GM18520 (cell line): ENCODE measurements at regions not wholly inside any gene's neighbourhood (a gene's known extent, or its start where the extent isn't known, plus 50 kb on each side); places are given as distances from the start of the nearest gene placed in this dataset.
A peak's percentile ranks its signal among the peaks of the same experiment; 100 is the strongest.
"Not testable (repeated sequence)": the region's sequence is repeated elsewhere in the genome, so short reads cannot be mapped to it uniquely, and the experiment has no call there.

ENCODE experiments used
- ATAC-seq: cut with Tn5 transposase; IDR thresholded peaks from one replicate; pipeline ENCODE4 v1.9.1; 2021; ENCODE audit not compliant: unreplicated experiment

DNA sequence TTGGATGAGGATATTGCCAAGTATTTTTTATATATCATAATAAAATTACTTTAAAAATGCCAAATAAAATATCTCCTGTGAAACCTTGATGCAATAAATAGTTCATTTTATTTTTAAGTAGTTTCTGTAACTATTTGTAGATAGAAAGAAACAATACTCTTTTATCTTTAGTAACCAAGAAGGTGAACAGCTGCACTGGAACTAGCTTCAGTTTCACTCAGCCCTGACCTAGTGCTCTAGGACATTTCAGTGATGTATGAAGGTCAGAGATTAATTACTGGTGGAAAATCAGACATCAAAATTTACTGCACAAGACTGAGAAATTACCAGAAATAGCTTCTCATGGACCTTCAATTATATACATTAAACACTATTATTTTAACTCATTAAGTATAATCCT, 1305.0 kb downstream of the CNTNAP5 start:
- no peak for ATAC-seq

DNA sequence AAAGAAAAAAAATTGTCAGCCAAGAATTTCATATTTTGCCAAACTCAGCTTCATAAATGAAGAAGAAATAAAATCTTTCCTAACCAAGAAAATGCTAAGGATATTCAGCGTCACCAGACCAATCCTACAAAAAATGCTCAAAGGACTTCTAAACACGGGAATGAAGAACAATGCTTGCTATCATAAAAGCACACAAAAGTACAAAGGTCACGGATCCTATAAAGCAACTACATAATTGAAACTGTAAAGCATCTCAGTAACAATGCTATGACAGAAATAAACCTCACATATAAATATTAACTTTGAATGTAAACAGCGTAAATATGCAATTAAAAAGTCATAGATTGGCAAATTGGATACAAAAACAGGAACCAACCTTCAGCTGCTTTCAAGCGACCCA, 1314.6 kb upstream of the GYPC start:
- no peak for ATAC-seq

DNA sequence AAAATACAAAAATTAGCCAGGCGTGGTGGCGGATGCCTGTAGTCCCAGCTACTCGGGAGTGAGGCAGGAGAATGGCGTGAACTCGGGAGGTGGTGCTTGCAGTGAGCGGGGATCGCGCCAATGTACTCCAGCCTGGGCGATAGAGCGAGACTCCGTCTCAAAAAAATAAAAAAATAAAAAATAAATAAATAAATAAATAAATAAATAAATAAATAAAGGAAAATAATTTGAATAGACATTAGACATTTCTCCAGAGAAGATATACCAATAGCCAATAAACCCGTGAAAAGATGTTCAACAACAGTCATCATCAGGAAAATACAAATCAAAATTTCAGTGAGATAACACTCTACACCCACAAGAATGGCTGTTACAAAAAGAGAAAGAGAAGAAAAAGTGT, 1302.4 kb upstream of the GYPC start:
- ATAC-seq: not testable (repeated sequence)

DNA sequence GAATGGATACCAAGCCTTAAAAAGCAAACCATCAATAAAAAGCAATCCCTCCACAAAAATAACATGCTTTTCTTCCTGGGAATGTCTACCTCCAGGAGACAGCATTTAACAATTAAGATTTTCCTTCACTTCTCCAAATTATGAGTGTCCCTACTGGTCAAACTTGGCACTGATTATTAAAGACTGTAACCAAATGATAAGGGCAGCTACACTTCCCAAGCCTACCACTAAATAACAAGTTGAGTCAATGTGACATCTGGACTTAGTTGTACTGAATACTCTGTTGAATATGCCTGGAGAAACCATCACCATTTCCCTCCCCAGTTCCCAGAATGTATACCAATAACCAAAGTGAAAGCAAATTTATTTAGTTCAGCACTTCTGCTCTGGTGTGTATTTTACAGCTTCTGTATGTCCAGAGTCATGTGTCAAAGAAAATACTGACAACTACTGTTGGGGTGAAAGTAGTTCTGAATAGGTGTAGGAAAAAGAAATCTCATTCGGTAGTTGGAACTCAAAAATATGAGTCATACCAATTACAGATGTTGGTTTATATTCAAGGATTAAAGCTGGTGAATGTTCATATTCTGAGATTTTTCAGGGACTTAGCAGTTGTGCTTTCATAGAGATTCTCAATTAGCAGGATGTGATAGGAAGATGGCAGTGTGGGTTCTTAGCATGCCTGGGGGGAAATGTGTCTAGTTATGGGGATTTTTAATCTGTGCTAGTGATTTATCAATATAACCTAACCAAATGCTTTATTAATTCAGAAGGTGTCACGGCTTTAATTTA, 1291.6 kb upstream of the GYPC start:
- ATAC-seq: no peak

DNA sequence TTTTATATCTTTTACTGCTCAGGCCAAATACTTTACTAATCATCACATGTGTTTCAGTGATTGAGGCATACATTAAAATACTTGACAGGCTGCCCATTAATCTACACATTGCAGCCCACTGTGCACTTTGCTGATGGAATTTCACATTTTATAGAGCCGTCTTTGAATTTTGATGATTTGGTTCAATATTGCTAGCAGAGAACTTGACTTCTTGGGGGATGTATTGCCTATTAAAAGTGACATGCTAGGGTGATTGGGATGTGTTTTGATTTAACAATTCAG, 1291.0 kb upstream of the GYPC start:
- no peak for ATAC-seq

DNA sequence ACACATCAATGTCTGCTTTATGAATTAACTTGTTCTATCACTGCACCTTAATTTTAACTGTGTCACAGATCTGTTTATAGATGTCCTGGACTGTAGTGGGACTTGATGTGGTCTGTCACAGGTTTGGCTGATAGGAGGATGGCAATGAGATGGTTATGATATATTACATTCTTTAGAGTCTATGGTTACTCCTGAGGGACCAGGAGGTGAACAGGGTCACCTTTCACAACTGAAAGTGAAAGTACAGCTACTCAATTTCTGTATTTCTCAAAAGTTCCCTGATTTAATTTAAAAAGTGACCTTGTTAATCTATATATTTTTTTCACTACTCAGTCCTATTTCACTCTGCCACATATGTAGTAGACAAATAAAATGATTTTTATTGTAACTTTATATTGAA, 1284.1 kb upstream of the GYPC start:
- ATAC-seq: no peak

DNA sequence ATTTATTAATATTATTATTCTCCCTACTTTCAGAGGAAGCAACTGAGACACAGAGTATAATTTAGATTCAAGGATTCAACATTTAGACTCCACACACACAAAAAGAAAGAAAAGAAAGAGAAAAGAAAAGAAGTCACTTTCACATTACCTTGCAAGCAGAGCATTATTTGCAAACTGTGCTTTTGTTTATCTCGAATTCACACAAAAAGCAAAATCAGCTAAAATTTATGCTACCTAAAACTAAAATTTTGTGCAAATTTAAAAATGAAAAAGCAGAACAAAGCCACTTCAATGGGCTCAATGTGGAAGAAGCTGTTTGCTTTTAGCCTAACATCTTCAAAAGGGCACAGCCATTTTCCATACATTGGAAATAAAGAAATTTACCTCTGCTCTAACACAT, 1282.7 kb upstream of the GYPC start:
- no peak for ATAC-seq

DNA sequence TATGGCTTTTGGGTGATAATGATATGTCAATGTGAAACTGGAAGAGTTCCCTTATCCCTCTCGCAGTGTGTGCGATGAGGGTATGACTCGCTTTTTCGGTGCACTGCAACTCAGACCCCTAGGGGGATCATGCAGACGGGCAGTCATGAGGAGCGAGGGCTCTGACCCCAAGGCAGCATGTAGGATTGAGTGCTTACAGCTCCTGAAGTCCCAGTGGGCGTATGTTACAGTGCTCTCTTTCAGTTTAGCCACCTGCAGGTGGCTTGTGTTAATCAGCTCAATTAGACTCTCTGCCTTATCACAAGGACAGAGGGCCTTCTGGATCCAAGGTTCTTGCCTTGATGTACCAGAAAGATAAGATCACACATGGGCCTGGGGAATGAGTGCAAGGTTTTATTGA, 1269.9 kb upstream of the GYPC start:
- peak; percentile 81 for ATAC-seq

DNA sequence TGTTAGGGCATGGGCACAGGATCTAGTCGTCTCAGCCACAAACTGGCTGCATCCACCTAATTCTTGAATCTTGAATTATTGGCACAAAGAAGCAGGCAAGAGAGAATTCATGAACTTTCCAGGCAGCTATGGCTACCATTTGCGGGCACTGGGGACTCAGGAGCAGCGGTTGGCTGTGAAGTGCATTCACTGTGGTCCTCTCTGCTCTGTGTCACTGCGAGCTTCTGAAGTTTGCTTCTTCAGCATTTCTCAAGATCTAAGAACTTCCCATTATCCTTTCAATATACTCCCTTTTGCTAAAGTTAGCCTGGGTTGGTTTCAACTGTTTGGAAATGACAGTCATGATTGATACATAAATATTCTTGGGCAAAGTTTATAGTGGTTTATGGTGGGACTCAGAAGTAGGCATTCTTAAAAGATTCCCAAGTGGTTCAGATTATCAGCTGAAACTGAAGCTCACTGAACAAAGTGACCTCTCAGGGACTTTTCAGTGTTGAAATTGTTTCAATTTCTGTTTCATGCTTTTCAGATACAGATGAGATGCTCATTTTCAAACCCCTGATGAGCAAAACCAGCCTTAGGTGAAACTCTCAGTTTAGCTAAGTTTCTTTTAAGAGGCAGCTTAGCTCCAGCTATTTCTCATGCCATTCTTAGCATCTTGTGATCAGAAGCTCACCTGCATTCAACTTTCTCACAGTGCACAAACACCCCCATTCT, 1258.3 kb upstream of the GYPC start:
- peak; percentile 94 for ATAC-seq

DNA sequence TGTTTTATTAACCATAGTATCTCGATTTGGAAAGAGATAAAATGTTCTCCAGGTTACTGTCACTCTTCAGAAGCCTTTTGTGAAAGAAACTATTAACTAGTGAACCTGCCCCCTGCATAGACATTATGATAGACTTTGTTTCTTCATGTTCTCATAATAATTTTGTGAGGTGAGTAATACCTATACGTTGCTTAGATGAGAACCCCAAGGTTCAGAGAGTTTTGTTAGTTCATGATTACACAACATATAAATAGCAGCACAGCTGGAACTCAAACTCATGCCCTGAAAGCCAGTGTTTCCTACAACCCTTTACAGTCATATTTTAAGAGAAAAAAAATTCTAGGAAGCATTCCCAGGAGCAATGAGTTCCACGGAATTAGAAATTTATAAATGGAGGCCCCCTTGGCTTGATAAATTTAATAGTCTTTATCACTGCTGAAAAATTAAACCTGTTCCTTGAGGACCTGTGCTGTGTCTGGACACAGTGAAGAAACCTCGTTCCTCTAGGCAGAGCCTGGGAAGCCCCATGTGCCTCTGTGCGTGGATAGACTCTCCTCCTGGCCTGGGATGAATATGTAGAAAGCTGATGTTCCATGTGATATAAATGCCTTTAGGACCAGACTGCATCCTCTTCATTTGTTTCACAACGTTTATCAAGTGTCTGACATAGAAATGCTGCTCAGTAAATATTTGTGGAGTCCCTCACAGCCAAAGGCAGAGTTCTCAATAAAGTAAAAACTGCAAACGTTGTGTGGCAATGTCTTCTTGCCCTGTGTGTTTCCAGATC, 1257.0 kb upstream of the GYPC start:
- ATAC-seq: peak; percentile 23

DNA sequence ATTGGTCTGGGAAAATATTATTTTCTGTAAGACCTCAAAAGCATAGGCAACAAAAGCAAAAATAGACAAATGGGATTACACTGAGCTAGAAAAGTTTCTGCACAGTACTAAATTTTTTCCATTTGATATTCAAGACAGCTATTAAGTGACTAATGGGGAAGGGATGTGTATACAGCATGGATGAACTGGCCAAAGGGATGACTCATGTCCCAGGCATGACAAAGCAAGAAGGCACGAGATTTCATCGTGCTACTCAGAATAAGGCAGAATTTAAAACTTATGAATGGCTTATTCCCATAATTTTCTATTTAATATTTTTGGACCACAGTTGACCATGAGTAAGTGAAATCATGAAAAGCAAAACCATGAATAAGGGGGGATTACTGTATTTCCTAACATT, 1250.1 kb upstream of the GYPC start:
- no peak for ATAC-seq

DNA sequence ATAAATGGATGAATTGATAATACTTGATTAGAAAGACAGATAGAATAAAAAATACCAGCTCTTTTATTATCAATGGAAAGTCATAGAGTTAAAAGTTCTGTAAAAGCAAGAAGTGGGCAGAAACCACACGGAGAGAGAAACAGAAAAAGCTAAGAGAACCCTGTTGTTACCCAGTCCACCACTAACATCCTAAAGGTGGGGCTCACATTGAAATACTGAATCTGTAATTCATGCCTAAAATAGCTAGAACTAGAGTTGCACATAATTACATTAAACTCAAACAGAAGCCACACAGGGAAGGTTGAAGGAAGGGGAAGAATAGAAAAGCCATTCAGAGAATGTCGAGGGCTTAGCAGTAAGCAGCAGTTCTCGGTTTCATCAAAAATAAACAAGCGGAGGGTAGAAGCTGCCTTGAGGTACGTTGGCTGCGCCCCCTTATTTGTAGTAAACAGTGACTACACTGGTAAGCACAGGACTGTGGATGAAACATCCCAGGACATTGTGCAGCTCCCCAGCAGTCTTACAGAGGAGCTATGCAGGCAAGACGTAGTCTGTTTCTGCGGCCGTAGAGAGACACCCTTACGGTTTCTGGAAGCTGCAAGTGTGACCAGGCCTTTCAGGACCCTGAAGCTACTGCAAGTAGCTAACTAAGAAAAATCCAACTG, 1247.0 kb upstream of the GYPC start:
- ATAC-seq: no peak

DNA sequence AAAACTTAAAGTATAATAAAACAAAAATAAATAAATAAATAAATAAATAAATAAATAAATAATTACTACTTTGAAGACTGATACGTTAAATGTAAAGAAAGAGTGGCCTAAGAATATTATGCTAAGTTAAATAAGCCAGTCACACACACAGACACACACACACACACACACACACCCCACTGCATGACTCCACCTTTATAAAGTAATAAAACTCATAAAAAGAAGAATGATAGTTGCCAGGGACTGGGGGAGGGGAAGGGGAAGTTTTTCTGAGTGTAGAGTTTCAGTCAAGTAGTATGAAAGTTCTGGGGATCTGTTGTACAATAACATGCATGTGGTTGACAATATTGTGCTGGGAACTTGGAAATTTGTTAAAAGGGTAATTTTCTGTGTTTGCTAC, 1237.5 kb upstream of the GYPC start:
- ATAC-seq: no peak

DNA sequence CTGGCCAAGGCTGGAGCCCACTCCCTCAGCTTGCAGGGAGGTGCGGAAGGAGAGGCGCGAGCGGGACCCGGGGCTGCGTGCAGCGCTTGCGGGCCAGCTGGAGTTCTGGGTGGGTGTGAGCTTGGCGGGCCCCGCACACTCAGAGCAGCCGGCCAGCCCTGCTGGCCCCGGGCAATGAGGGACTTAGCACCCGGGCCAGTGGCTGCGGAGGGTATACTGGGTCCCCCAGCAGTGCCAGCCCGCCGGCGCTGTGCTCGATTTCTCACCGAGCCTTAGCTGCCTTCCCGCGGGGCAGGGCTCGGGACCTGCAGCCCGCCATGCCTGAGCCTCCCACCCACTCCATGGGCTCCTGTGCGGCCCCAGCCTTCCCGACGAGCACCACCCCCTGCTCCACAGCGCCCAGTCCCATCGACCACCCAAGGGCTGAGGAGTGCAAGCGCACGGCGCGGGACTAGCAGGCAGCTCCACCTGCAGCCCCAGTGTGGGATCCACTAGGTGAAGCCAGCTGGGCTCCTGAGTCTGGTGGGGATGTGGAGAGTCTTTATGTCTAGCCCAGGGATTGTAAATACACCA, 1233.7 kb upstream of the GYPC start:
- ATAC-seq: not testable (repeated sequence)

DNA sequence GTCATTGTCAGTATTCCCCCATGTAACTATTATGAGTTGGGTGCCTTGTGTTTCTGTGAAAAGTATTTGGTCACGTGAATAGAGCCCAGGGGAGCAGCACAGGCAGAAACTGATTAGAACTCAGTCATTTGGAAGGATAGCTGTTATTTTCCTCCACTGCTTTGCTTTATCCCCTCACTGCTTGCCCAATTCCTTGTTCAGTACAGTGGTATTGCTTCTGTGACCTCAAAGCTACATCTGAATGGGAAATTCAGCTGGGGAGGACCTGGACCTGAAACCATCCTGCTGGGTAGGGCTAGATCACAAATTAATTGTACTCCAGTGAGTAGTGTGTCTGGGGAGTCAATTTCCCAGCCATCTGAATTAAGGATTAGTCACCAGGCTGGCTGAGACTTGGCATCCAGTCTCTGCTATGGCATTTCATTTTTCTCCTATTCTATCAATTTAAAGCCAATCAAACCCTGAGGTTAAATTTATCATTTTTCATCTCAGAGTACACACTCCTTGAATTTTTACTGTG, 1231.6 kb upstream of the GYPC start:
- no peak for ATAC-seq

DNA sequence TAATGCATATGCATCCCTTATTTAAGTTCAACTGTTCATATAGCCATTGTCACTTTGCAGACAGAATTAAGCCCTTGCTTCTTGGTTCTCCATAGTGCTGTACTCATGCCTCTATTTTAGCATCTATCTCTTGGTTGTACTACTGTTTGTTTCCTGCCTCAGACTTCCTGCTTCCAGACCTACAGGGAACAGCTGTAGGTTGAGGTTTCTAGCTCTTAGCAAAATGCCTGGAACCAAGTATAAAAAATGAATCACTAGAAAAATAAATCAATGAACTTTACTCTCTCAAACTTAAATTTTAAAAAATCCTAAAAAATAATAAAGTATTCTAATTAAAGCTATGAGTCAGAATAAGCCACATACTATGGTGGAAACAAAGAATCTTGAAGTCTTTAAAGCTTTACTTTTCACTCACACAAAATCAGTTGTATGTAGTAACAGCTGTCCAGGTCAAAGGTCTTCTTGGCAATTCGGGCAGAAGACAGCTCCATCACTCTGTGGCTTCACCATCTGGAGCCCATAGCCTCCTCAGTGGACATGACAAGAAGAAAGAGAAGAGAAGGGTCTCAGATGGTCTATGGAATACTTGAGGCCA, 1228.1 kb upstream of the GYPC start:
- no peak for ATAC-seq

DNA sequence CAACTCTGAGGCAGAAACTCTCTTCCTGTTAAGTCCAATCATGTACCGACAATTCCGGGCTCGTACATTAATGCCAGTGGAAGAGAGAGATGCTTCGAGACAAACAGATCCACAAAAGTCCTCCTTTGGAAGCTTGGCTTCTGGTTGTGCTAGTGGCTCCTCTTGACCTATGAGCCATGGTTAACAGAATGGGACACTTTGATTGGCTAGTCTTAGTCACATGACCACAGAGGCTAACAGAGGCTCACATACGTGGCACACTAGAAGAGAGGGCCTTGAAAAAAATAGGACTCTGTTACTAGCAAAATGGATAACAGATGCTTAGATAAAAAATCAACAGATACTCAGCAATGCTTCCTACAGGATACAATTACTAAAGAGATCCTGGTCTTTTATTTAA, 1211.9 kb upstream of the GYPC start:
- ATAC-seq: no peak

DNA sequence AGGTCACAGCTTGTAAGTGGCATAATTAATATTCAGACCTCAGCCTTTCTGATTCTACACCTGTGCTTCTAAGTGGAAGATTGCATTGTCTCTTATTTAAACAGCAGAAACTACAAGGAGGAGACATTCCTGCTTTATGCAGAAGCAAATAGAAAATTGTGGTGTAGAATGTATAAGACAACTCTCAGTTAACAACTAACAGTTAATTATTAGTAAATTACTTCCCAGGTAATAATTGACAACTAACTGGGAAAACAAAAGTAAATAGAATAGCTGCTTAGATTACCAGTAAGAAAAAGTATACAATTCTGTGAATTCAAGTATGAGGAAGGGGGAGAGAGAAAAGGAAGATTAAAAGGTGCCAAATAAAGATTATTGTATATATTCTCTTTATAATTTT, 1210.5 kb upstream of the GYPC start:
- no peak for ATAC-seq

DNA sequence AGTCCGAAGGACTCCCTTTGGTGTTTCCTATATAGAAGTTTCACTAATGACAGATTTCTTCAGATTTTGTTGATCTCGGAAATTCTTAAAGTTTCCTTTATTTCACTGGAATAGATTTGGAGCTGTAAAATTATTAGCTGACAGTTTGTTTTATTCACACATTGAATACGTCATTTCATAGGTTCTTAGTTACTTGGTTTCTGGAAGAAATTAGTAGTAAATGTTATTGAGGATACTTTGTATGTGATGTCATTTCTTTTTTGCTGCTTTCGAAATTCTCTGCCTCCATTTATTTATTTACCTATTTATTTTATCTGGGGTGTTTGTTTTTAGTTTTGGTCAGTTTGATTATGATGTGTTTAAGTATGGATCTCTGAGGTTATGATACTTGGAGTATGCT, 1205.9 kb upstream of the GYPC start:
- no peak for ATAC-seq

DNA sequence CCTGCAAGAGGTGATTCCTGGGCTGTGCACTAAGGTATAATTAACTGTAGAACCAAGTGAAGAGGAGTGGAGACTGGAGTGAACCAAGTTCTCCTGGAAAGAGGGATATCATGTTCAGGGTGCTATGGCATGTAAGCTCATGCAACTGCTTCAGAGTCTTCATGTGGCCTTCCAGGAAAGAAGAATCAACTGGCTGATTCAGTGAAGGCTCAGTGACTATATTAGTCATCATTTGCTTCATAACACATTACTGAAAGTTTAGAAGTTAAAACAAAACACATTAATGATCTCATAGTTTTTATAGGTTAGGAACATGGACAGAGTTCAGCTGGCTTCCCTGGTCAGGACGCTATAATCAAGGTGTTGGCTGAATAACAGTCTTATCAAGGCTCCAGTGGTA, 1200.8 kb upstream of the GYPC start:
- ATAC-seq: no peak
